Left cardiac atrium (tissue), 4 donors: ENCODE measurements at regions not wholly inside any gene's neighbourhood (a gene's known extent, or its start where the extent isn't known, plus 50 kb on each side); places are given as distances from the start of the nearest gene placed in this dataset.

ENCODE experiments used
- ATAC-seq, 2 donors: fragments of 200-7000 bp; cut with Tn5 transposase; one replicate each; pipeline ENCODE4 v1.9.1; 2020; ENCODE audit warnings: mild to moderate bottlenecking in 2 of 2, moderate library complexity in 2 of 2
- DNase-seq: peaks from one replicate; pipeline ENCODE4 v3.0.0-alpha.2; 2020
- intact Hi-C, 2 donors: fragments of 100-400 bp; cut with DNase I; formaldehyde crosslinking; loops; one replicate each; pipeline versions ENCODE4 v1.14.1 to v1.15.1; 2022 to 2023
- donor health status: DM: no; HTN: yes; CAD: no.
- donor health status: DM: no; HTN: yes; CAD: no; lungs with severe emphysema.
- donor health status: DM: yes; HTN: yes; CAD: no.
- donor health status: Dilated cardiomyopathy.

DNA sequence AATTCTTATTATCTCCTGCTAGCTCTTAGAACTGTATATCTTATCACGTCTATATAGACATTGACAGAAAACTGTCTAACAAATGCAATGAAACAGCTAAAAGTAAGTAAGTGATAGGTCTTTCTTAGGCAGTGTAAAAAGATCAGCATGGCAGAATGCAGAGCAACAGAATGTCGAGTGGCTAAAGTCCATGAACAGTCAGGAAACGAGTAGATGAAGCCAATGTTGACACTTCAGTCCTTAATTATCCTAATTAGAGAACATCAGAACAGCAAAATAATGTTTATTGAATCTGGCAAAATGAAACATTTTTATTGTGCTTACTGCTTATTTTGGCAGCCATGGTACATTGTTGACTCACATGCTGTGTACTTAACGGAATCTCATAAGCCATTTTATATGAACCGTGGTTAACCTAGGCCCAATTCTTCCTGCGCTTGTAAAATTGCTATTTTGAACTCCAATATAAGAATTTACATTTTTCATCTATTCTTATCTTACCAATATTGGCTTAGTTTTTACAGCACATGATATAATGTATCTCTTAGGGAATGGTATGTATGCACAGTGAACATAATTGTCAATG is 748.1 kb downstream of the DACH1 start:
- no peak for ATAC-seq
- DNase-seq = no peak
- intact Hi-C loops = no loop called here

DNA sequence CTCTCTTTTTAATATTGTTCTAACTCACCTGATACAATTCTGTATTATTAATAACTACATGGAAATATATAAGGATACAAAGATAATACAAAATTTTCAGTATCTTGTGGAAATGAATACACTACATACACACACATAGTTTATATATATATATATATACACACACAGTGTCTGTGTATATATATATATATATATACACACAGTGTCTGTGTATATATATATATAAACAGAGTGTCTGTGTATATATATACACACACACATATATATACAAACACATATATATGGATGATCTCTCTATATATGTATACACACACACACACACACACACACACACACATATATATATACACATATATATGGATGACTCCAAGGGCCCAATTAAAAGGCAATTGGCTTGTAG is 749.1 kb downstream of the DACH1 start:
- intact Hi-C loops = no loop called here
- ATAC-seq = no peak
- DNase-seq = no peak

DNA sequence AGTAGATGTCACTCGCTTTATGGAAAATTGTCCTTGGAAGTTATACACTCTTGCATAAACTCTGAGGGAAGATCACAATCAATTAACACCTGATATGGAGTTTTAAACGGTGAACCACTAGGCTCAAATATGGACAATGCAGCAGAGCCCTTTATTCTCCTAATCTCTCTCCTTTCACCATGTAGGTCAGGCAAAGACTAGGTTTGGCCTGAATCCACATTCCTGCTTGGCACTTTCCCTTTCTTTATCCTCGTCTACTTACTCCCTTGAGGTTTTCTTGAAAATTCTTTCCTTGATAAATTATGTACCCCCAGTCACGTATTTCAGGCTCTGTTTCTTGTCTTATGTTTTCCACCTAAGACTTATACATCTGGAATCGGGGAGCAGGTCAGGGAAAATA is 751.7 kb downstream of the DACH1 start:
- DNase-seq (no peak), ATAC-seq (no peak)
- intact Hi-C loops = no loop called here

DNA sequence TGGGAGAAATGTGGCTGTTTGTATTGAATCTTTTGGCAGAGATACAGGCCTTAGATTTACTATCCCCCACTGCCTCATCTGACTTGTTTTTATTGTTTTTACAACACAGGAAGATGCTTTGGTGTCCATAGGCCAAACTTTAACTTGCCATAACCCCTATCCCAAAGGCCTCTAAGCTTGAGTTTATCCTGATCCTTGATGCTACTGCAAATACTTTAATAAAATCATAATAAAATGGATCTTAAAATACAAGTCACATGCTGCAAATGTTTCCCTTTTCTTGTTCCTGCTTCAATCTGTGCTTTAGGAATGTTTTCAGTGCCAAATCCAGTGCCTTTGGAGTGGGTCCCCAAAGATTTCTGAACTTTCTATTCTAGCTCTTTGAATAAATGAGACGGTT is 770.6 kb downstream of the DACH1 start:
- intact Hi-C loops = no loop called here
- no peak for DNase-seq
- ATAC-seq = no peak

DNA sequence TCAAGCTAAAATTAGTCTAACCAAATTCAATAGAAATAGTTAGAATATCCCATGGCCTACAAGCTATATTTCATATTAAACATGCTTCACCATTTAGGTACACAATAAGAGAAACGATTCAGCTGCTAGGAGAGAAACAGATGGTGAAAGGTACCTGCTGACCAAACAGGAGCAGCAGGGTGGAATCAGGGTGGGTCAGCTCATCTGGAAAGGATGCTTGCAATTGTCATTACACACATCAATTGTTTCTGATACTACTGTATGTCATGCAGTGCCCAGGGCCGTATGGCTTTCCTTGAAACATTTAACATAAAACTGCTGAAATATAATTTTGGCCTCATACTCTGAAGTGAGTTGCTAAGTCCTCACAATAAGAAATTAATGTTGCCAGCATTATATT is 776.0 kb downstream of the DACH1 start:
- DNase-seq (no peak), ATAC-seq (no peak)
- intact Hi-C loops = no loop called here

DNA sequence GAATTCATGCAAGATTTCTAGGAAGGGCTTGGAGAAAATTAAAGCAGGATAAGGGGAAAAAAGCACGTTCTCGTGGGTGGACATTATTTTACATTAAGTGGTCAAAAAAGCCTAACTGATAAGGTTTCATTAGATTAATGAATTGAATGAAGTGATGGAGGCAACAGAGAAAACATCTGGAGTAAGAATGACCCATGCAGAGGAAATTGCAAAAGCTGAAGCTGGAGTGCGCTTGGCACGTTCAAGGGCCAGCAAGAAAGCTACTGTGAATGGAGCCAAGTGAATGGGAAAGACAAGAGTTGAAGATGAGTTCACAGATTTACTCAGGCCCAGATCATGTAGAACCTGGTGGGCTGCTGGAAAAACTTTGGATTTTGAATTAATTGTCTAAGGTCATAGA is 777.9 kb downstream of the DACH1 start:
- ATAC-seq (no peak), DNase-seq (no peak)
- intact Hi-C loops = no loop called here

DNA sequence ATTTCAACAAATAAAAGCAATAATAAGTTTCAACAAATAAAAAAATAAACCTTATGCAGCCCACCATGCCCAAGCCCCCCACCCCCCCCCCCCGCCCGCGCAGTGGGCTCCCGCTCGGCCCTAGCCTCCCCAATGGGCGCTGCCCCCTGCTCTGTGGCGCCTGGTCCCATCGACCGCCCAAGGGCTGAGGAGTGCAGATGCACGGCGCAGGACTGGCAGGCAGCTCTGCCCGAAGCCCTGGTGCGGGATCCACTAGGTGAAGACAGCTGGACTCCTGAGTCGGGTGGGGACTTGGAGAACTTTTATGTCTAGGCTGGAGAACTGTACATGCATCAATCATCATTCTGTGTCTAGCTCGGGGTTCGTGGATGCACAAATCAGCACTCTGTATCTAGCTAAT is 779.6 kb downstream of the DACH1 start:
- DNase-seq (no peak), ATAC-seq (no peak)
- intact Hi-C loops = no loop called here

DNA sequence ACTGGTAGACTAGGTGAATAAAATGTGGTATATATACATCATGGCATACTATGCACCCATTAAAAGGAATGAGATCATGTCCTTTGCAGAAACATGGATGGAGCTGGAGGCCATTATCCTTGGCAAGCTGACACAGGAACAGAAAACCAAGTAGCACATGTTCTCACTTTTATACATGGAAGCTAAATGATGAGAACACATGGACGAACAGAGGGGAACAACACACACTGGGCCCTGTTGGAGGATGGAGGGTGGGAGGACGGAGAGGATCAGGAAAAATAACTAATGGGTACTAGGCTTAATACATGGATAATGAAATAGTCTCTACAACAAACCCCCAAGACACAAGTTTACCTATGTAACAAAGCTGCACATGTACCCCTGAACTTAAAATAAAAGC is 780.0 kb downstream of the DACH1 start:
- no peak for ATAC-seq
- intact Hi-C loops = no loop called here
- no peak for DNase-seq

DNA sequence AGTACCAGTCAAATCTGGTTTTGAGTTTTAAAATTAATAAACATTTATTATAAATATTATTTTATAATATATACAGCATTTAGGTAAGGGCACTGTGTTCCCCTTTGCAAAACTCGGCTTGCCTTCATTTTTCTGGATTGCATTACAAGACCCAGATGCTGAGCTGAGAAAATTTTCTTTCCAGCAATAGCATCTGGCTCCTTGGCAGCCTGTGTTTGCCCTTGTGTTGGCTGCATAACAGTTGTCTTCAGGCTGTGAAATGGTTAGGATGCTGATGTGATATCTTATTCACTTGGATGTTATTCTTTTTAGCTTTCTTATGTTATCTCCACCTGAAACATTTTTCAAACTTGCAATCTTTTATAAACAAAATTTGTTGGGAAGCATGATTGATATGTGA is 784.4 kb downstream of the DACH1 start:
- ATAC-seq = no peak
- intact Hi-C loops = no loop called here

DNA sequence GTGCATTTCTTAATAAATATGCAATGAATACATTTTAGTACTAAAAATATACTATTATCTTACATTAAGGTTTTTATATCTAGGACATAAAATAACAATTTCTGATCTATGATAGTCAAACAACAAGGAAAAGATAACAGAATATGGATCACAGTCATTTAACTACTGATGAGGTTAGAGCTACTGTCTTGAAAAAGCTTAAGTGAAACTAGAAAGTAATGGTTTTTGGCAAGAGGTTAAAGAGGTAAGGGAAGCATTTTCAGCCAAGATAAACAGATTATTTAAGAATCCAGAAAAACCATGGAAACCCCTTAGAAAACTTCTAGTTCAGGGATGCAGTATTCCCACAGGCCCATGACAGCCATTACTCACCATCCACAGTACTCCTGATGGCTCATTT is 787.4 kb downstream of the DACH1 start:
- DNase-seq (no peak), ATAC-seq (no peak)
- intact Hi-C loops = no loop called here

More for the DNA sequence above, 784.4 kb downstream of the DACH1 start:
- DNase-seq = no peak

DNA sequence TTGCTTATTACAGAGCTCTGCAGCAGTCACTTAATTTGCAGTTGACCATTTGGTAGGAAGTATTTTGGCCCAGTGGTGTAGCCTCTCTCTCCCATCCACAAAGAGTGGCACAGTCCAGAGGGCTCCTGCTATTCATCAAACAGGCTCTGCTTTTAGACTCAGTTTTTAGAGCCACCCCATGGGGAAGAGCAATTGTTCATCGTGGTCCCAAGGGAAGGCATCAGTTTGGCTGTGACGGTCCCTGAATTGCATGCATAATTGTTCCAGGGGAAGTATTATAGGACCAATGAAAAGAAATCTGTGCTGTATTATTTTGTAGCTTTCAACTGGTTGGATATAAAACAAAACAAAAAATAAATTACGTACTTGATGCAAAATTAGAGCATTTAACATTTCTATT is 799.0 kb downstream of the DACH1 start:
- intact Hi-C loops = no loop called here
- DNase-seq (no peak), ATAC-seq (no peak)

DNA sequence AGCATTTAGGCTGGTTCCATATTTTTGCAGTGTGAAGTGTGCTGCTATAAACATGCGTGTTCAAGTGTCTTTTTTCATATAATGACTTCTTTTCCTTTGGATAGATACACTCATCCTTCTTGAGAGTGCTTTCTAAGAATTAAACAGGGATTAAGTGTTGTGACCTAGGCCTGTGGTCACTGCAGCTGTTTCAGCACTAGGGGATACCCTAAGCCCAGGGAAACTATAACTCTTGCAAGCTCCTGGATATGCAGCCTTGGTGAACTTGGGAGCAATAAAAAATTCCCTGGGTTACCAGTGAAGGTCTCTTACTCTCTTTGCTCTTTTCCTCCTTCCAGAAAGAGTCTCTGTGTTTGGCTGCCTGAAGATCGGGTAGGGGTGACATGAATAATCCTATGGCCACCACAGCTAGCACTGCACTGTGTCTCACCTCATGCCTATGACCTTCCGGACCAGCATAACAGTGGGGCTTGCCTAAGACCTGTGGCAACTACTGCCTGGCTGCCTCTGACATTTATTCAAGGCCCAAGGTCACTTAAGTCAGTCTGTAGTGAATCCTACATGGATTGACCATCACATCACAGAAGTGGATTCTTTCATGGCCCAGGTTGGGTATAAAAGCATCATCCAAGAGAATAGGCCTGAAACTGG is 799.7 kb downstream of the DACH1 start:
- ATAC-seq (no peak), DNase-seq (no peak)
- intact Hi-C loops = no loop called here

DNA sequence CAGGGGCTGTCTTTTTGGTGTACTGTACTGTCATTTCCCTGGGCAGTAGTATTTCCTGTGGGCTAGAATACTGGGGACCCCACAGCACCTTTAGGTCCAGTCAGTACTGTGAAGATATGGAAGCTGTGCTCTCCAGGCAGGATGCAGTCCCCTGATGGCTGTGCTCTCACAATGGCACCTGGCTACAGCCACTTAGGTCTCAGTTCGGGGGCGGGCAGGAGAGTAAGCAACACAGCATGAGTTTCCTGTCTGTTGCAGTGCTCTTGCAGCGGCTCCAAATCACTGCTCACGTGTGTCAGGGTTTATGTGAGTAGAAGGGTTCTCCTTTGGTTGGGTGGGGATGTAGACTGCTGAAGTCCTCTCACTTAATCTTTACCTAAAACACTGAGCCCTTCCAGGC is 810.4 kb downstream of the DACH1 start:
- ATAC-seq (no peak), DNase-seq (no peak)
- intact Hi-C loops = no loop called here

DNA sequence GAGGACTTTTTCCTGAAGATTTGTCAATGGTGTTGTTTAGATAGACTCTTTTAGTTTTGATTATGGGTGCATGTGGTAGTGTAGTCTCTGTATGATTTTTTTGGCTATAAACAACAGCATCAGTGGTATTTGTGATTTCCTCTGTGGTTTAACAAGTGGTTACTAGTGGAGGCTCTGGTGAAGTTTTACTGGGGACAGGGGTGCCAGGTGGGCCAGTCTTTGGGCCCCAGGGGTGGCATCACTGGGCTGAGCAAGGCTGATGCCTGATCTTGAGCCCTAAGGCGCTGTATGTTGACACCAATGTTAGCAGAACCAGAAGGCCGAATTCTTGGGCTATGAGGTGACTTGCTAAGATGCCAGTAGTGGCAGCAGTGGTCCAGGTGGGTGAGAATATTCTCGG is 811.4 kb downstream of the DACH1 start:
- intact Hi-C loops = no loop called here
- ATAC-seq = no peak
- no peak for DNase-seq

DNA sequence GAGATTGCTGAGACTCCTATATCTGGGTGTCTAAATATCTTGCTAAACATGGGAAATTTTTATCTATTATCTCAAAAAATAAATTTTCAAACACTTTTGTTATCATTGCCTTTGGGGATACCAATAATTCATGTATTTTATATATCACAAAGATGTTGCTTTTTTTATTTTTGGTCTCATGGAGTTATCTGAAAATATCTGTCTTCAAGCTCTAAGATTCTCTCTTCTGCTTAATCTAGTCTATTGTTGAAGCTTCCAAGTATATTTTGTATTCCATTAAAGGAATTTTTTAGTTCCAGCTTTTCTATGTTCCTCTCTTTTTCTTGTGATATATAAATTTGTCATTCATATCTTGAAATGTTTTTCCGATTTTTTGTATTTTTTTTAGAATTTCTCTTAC is 812.0 kb downstream of the DACH1 start:
- intact Hi-C loops = no loop called here
- DNase-seq = no peak
- no peak for ATAC-seq

DNA sequence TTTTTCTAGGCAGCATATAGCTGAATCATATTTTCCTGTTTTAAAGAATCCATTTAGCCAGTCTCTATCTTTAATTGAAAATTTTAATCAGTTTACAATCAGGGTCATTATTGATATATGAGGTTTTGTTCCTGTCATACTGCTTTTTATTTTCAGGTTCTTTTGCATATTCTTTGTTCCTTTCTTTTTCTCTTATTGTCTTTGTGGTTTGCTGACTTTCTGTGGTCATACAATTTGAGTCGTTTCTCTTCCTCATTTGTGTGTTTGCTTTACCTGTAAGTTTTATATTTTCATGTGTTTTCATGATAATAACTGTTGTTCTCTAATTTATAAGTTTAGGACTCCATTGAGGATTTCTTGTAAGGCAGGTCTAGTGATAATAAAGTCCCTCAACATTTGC is 812.6 kb downstream of the DACH1 start:
- no peak for ATAC-seq
- intact Hi-C loops = no loop called here
- DNase-seq = no peak

DNA sequence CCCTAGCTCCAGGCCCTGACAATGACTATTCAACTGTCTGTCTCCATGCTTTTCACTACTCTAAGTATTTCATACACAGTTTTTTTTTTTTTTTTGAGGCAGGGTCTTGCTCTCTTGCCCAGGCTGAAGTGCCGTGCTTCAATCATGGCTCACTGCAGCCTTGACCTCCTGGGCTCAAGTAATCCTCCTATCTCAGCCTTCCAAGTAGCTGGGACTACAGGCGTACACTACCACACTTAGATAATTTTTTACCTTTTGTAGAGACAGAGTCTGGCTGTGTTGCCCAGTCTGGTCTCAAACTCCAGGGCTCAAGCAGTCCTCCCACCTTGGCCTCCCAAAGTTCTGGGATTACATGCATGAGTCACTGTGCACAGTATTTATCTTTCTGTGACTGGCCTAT is 815.4 kb downstream of the DACH1 start:
- intact Hi-C loops = no loop called here
- ATAC-seq = no peak
- DNase-seq = no peak

DNA sequence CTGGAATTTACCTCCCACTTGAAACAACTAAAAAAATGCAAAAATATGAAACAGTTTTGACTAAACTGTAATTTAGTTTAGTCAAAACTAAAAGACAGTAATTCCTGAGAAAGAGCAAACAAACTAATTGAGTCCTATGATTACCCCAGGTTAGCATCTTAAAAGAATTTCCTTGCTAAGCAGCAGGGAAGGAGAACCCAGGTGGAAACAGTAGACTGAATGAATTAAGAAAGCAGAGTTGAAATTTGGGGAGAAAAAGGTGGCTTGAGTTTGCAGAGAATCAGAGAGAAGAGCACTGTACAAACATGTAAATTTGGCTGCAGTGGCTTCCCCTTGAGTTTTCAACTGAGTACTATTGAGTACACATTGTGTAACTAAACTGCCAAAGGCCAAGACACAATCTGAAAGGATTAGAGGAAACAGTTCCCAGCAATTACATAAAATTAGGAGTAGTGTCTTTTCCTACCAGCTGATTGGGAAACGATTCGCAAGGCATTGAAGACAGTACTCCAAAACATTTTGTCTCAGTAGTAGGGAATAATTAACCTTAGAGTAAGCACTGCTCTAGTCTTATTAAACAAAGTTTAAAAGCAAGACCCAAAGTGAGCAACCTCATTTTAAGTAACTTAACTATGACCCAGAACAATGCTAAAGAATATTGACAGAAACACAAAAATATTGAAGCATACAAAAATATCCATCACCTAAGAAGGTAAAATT is 820.5 kb downstream of the DACH1 start:
- ATAC-seq = no peak
- no peak for DNase-seq
- intact Hi-C loops = no loop called here

DNA sequence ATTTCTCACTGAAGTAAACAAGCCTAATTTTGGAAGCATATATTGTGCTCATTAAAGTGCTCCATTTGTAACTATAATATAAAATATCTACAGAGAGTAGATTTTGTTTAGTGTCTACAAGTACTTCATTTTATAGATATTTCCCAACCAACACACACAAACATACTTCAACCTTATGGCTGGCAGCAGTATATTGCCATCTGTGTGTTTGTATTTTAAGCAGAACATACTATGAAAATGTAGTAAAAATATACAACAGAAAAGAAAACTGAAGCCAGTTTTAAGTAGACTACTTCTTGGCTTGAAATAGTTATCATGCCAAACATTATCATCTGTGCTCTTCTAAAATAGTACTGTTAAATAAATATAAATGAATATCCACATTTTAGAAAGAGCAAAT is 821.9 kb downstream of the DACH1 start:
- DNase-seq (no peak), ATAC-seq (no peak)
- intact Hi-C loops = no loop called here

DNA sequence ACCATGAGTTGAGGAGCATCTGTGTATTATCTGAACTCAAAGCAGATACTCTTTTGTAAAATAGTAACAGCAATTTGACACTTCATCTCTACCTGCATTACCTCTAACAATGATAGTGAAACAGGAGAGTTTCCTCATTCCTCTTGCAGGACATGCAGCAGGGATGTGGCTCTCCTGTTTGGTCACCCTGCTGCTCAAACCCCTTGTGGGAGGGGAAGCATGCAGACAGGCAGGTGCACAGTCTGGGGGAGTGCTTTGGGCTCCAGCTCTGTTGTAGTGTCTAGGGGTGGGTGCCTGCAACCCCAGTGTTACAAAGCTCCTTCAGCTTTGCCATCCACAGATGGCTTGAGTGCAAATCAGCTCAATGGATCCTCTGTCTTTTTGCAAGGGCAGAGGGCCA is 827.6 kb downstream of the DACH1 start:
- intact Hi-C loops = no loop called here
- ATAC-seq = no peak
- no peak for DNase-seq

DNA sequence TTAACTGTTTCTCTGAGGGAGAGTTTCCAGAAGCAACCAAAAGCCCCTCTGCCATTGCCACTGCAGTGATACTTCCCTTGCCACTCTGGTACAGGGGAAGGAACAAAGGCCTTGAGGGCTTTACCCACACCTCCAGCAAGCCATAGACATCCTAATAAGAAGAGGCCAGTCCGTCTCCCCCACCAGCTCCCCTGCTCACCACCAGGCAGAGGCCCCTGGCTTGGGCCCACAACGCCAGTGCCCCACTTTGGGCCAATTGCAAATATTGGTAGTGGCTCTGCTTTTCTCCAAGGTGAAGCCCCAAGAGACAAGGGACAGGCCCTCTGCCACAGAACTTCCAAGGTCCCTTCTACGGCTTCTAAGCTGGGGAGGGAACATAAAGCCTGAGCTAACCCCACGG is 833.0 kb downstream of the DACH1 start:
- intact Hi-C loops = no loop called here
- ATAC-seq (no peak), DNase-seq (no peak)
